ENCODE measurements at regions not wholly inside any gene's neighbourhood (a gene's known extent, or its start where the extent isn't known, plus 50 kb on each side); places are given as distances from the start of the nearest gene placed in this dataset.

- TF ChIP-seq CTCF (IDR thresholded peaks at IDR 0.05; ENCODE audit: control extremely low read depth, extremely low read depth), result no peak
- ATAC-seq (ENCODE audit: insufficient read depth, low FRiP score), result no peak
- WGBS, 2 donors, result 55% methylated on average over 4 of the region's 4 CpGs
- Histone ChIP-seq H3K36me3 (ENCODE audit: control insufficient read depth in 4 of 4, insufficient read depth in 4 of 4, low read length in 4 of 4) (no peaks in the 10 kb centered on the region), H3K4me3 (no peak overlapping the region), H3K27me3 (ENCODE audit: control insufficient read depth in 3 of 3, insufficient read depth in 3 of 3, low read length in 2 of 3) (peaks cover 0 to 5% (median 0%) of the 10 kb centered on the region in 3 donors), H3K27ac (ENCODE audit: low read depth in 1 of 2, low read length in 1 of 2) (no peak overlapping the region), H3K9me3 (ENCODE audit: control insufficient read depth in 4 of 4, insufficient read depth in 3 of 4, low read length in 3 of 4) (peaks cover 0 to 3% (median 0%) of the 10 kb centered on the region in 4 donors), H3K4me1 (ENCODE audit: control insufficient read depth in 5 of 5, insufficient read depth in 5 of 5, low read length in 5 of 5) (peaks cover 0 to 22% (median 0%) of the 10 kb centered on the region in 5 donors), H3K9ac (ENCODE audit: insufficient read depth in 1 of 2, low read length in 2 of 2) (no peak overlapping the region)
- no peak for DNase-seq
These were observed 64.8 kb downstream of the CDCA7 start for GRCh38 chr2:173419506-173419905.

GRCh38 chr2:173424886-173425285 lies 70.2 kb downstream of the CDCA7 start:
- Histone ChIP-seq H3K9ac (ENCODE audit: insufficient read depth in 1 of 2, low read length in 2 of 2) (no peak overlapping the region), H3K36me3 (ENCODE audit: control insufficient read depth in 4 of 4, insufficient read depth in 4 of 4, low read length in 4 of 4) (no peaks in the 10 kb centered on the region), H3K27ac (ENCODE audit: low read depth in 1 of 2, low read length in 1 of 2) (no peak overlapping the region), H3K4me3 (no peak overlapping the region), H3K4me1 (ENCODE audit: control insufficient read depth in 5 of 5, insufficient read depth in 5 of 5, low read length in 5 of 5) (peaks cover 0 to 4% (median 2%) of the 10 kb centered on the region in 5 donors), H3K9me3 (ENCODE audit: control insufficient read depth in 4 of 4, insufficient read depth in 3 of 4, low read length in 3 of 4) (peaks cover 0 to 3% (median 0%) of the 10 kb centered on the region in 4 donors), H3K27me3 (ENCODE audit: control insufficient read depth in 3 of 3, insufficient read depth in 3 of 3, low read length in 2 of 3) (peaks cover 0 to 4% (median 0%) of the 10 kb centered on the region in 3 donors)
- TF ChIP-seq CTCF (IDR thresholded peaks at IDR 0.05; ENCODE audit: control extremely low read depth, extremely low read depth), result no peak
- peak; percentile 73 to 84 (median 82) for DNase-seq
- ATAC-seq (ENCODE audit: insufficient read depth, low FRiP score), result no peak
- WGBS, 2 donors, result 74 to 89% methylated on average over 2 of the region's 2 CpGs

GRCh38 chr2:173427887-173428668 lies 73.4 kb downstream of the CDCA7 start:
- peaks cover 0 to 4% (median 2%) of the 10 kb centered on the region in 5 donors for H3K4me1 ChIP-seq (ENCODE audit: control insufficient read depth in 5 of 5, insufficient read depth in 5 of 5, low read length in 5 of 5)
- no peaks in the 10 kb centered on the region for H3K36me3 ChIP-seq (ENCODE audit: control insufficient read depth in 4 of 4, insufficient read depth in 4 of 4, low read length in 4 of 4)
- WGBS, 2 donors, result 77 to 84% methylated on average over 6 of the region's 6 CpGs
- DNase-seq (no peak), ATAC-seq (ENCODE audit: insufficient read depth, low FRiP score) (no peak)
- no peaks in the 10 kb centered on the region for H3K9me3 ChIP-seq (ENCODE audit: control insufficient read depth in 4 of 4, insufficient read depth in 3 of 4, low read length in 3 of 4)
- no peak overlapping the region for H3K4me3 ChIP-seq
- no peak for TF ChIP-seq CTCF (IDR thresholded peaks at IDR 0.05; ENCODE audit: control extremely low read depth, extremely low read depth)
- H3K9ac ChIP-seq (ENCODE audit: insufficient read depth in 1 of 2, low read length in 2 of 2), result no peak overlapping the region
- peaks cover 0 to 7% (median 0%) of the 10 kb centered on the region in 3 donors for H3K27me3 ChIP-seq (ENCODE audit: control insufficient read depth in 3 of 3, insufficient read depth in 3 of 3, low read length in 2 of 3)
- H3K27ac ChIP-seq (ENCODE audit: low read depth in 1 of 2, low read length in 1 of 2), result peak overlapping the region in 1 of 2 donors; percentile 7

All from lung (tissue), 11 donors.